Smooth muscle cell (in vitro differentiated cells): ENCODE measurements at regions not wholly inside any gene's neighbourhood (a gene's known extent, or its start where the extent isn't known, plus 50 kb on each side); places are given as distances from the start of the nearest gene placed in this dataset.

Source experiments
- DNase-seq: peaks from one replicate; lab custom pipeline; 2025; ENCODE audit not compliant: unreplicated experiment; lab: John Stamatoyannopoulos, UW
- H2AFZ ChIP-seq: fragments of 200-600 bp; sonication (generic); 2 replicates; pipeline ENCODE4 v1.6.0; 2016; ENCODE audit warnings: antibody characterized with exemption, low read depth, mild to moderate bottlenecking
- H3F3A ChIP-seq: fragments of 200-600 bp; sonication (generic); 2 replicates; pipeline ENCODE4 v1.6.0; 2017; ENCODE audit warnings: antibody characterized with exemption, low read depth
- H3K27ac ChIP-seq: fragments of 200-600 bp; sonication (generic); 2 replicates; pipeline ENCODE4 v1.5.1; 2016; ENCODE audit warnings: low read depth, mild to moderate bottlenecking
- H3K27me3 ChIP-seq: fragments of 200-600 bp; sonication (generic); 2 replicates; pipeline ENCODE4 v1.6.1; 2016; ENCODE audit warnings: low read depth, mild to moderate bottlenecking
- H3K36me3 ChIP-seq: fragments of 200-600 bp; sonication (generic); 2 replicates; pipeline ENCODE4 v1.5.1; 2016; ENCODE audit warnings: low read depth
- H3K4me1 ChIP-seq: fragments of 200-600 bp; sonication (generic); 2 replicates; pipeline ENCODE4 v1.5.1; 2016; ENCODE audit warnings: low read depth
- H3K4me2 ChIP-seq: fragments of 200-600 bp; sonication (generic); 2 replicates; pipeline ENCODE4 v1.6.0; 2016; ENCODE audit warnings: mild to moderate bottlenecking
- H3K4me3 ChIP-seq: fragments of 200-600 bp; sonication (generic); 2 replicates; pipeline ENCODE4 v1.5.1; 2016; ENCODE audit warnings: mild to moderate bottlenecking
- H3K79me2 ChIP-seq: fragments of 200-600 bp; sonication (generic); 2 replicates; pipeline ENCODE4 v1.6.0; 2016; ENCODE audit warnings: low read depth, mild to moderate bottlenecking
- H3K9ac ChIP-seq: fragments of 200-600 bp; sonication (generic); 2 replicates; pipeline ENCODE4 v1.6.0; 2016; ENCODE audit warnings: low read depth
- H3K9me3 ChIP-seq: fragments of 200-600 bp; sonication (generic); replicated peaks from 2 replicates; pipeline ENCODE4 v1.5.1; 2016; ENCODE audit warnings: low read depth
- H4K20me1 ChIP-seq: fragments of 200-600 bp; sonication (generic); 2 replicates; pipeline ENCODE4 v1.6.0; 2016; ENCODE audit warnings: low read depth
- CTCF ChIP-seq: fragments of 200-600 bp; sonication (generic); IDR thresholded peaks from 2 replicates; pipeline ENCODE4 v1.5.1; 2017; ENCODE audit warnings: borderline replicate concordance, mild to moderate bottlenecking, antibody characterized with exemption; ENCODE audit not compliant: insufficient read depth, poor library complexity, severe bottlenecking
- WGBS: methylation state at CpG from one replicate; pipeline ENCODE4 v1.1.7; 2016; ENCODE audit warnings: low lambda C conversion rate; 5-methylcytosine and 5-hydroxymethylcytosine counted together

- Histone ChIP-seq H3K4me2 (no peak overlapping the region), H3K4me3 (no peak overlapping the region), H3K9ac (no peak overlapping the region), H3K36me3 (no peaks in the 10 kb centered on the region), H3K9me3 (no peaks in the 10 kb centered on the region), H3F3A (no peaks in the 10 kb centered on the region), H4K20me1 (no peaks in the 10 kb centered on the region), H2AFZ (no peak overlapping the region), H3K27me3 (no peaks in the 10 kb centered on the region), H3K4me1 (no peaks in the 10 kb centered on the region), H3K27ac (no peak overlapping the region), H3K79me2 (no peaks in the 10 kb centered on the region)
- 79% methylated on average over 3 of the region's 3 CpGs for WGBS
- no peak for DNase-seq
- no peak for TF ChIP-seq CTCF
These were observed 213.0 kb upstream of the VEGFC start for GRCh38 chr4:177005674-177006230.

GRCh38 chr4:177006331-177006730 is 213.6 kb upstream of the VEGFC start:
- H3K4me1 ChIP-seq = no peaks in the 10 kb centered on the region
- no peaks in the 10 kb centered on the region for H3K36me3 ChIP-seq
- H3K27ac ChIP-seq = no peak overlapping the region
- no peak for DNase-seq
- no peak for TF ChIP-seq CTCF
- no peaks in the 10 kb centered on the region for H3K9me3 ChIP-seq
- no peak overlapping the region for H3K4me2 ChIP-seq
- H2AFZ ChIP-seq = no peak overlapping the region
- no peak overlapping the region for H3K4me3 ChIP-seq
- no peak overlapping the region for H3K9ac ChIP-seq
- H3F3A ChIP-seq = no peaks in the 10 kb centered on the region
- no peaks in the 10 kb centered on the region for H3K79me2 ChIP-seq
- no peaks in the 10 kb centered on the region for H4K20me1 ChIP-seq
- H3K27me3 ChIP-seq = no peaks in the 10 kb centered on the region

GRCh38 chr4:177008071-177008835 is 215.5 kb upstream of the VEGFC start:
- no peak for DNase-seq
- Histone ChIP-seq H3K27me3 (no peaks in the 10 kb centered on the region), H3K9me3 (no peaks in the 10 kb centered on the region), H3K4me2 (no peak overlapping the region), H3K9ac (no peak overlapping the region), H3K36me3 (no peaks in the 10 kb centered on the region), H2AFZ (no peak overlapping the region), H4K20me1 (no peaks in the 10 kb centered on the region), H3F3A (no peaks in the 10 kb centered on the region), H3K4me3 (no peak overlapping the region), H3K4me1 (no peaks in the 10 kb centered on the region), H3K27ac (peak overlapping the region; percentile 89), H3K79me2 (no peaks in the 10 kb centered on the region)
- 92% methylated on average over 1 of the region's 1 CpG for WGBS
- no peak for TF ChIP-seq CTCF
